Stimulated activated CD4-positive, alpha-beta T cell treated with anti-CD3 and anti-CD28 coated beads, TNF-alpha, amount 100 ng/mL, for 24 hours (primary cell): ENCODE measurements at regions not wholly inside any gene's neighbourhood (a gene's known extent, or its start where the extent isn't known, plus 50 kb on each side); places are given as distances from the start of the nearest gene placed in this dataset.

Source experiments
- DNase-seq, 3 experiments: peaks; one replicate each; pipeline ENCODE4 v3.0.0-alpha.2; 2020; ENCODE audit warnings: low read depth in 3 of 3

GRCh38 chr16:85326113-85326793 is 214.0 kb upstream of the CIBAR2 start:
- DNase-seq: no peak

GRCh38 chr16:85326794-85327181 is 214.5 kb upstream of the CIBAR2 start:
- DNase-seq: no peak

- DNase-seq: no peak
Measured at GRCh38 chr16:85327731-85328675, 215.7 kb upstream of the CIBAR2 start.

GRCh38 chr16:85328676-85329058 is 216.4 kb upstream of the CIBAR2 start:
- DNase-seq: no peak

- DNase-seq: no peak
Measured at GRCh38 chr16:85329059-85329812, 217.0 kb upstream of the CIBAR2 start.

GRCh38 chr16:85330006-85330693 is 217.9 kb upstream of the CIBAR2 start:
- no peak for DNase-seq

GRCh38 chr16:85330694-85331188 is 218.5 kb upstream of the CIBAR2 start:
- no peak for DNase-seq

- no peak for DNase-seq
Measured at GRCh38 chr16:85331688-85332087, 219.4 kb upstream of the CIBAR2 start.

- no peak for DNase-seq
Measured at GRCh38 chr16:85332175-85332574, 219.9 kb upstream of the CIBAR2 start.

GRCh38 chr16:85333337-85333736 is 221.1 kb upstream of the CIBAR2 start:
- DNase-seq: no peak

- no peak for DNase-seq
Measured at GRCh38 chr16:85333744-85334640, 221.7 kb upstream of the CIBAR2 start.

- peak in 1 of 3 experiments; percentile 27 for DNase-seq
Measured at GRCh38 chr16:85334718-85335583, 222.7 kb upstream of the CIBAR2 start.

- DNase-seq: no peak
Measured at GRCh38 chr16:85335584-85336491, 223.6 kb upstream of the CIBAR2 start.

GRCh38 chr16:85337910-85338637 is 225.8 kb upstream of the CIBAR2 start:
- DNase-seq: no peak

GRCh38 chr16:85338638-85338982 is 226.3 kb upstream of the CIBAR2 start:
- no peak for DNase-seq

- DNase-seq: no peak
Measured at GRCh38 chr16:85338989-85339685, 226.9 kb upstream of the CIBAR2 start.
